Stimulated activated CD8-positive, alpha-beta memory T cell treated with anti-CD3 and anti-CD28 coated beads, Interleukin-4, amount 100 ng/mL, for 1 hour (primary cell): ENCODE measurements at regions not wholly inside any gene's neighbourhood (a gene's known extent, or its start where the extent isn't known, plus 50 kb on each side); places are given as distances from the start of the nearest gene placed in this dataset.
"Not testable (repeated sequence)": the region's sequence is repeated elsewhere in the genome, so short reads cannot be mapped to it uniquely, and the experiment has no call there.

Source experiments
- DNase-seq, 2 donors: peaks; one replicate each; pipeline ENCODE4 v3.0.0-alpha.2; 2020; ENCODE audit warnings: low read depth in 2 of 2, low spot score in 1 of 2

DNA sequence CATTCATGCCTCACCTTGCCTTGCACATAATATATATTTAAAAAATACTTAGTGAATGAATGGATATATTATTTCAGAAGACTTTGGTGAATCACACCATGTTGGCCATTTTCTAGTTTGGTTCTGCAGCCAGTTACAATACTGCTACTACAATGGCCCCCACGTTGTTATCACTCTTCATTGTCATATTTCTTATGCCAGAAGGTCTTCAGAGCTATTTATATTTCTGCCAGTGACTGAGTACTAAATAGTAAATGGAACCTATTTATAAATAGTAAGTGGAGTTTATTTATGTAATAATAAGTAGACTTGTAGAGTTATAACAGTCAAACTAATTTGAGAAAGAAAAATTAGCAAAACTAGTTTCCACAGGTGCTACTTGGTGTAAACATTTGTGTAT is 516.6 kb upstream of the SYT4 start:
- no peak for DNase-seq

DNA sequence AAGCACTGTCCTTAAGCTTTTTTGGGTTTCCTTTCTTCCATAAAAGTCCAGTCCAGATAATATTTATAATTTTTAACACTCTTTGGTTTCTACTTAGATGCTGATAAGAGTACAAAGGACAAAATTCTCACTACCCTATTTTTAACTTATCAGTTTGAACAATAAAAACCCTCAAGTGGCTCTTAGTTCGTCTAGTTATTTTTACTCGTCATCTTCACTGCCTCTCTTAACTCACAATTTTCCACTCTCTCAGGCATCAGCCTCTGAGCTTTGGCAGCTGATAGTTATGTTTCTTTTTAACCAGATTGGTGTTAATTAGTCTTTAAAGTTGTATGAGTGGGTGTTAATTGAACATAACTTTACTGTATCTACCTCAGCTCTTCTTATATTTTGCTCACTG is 517.1 kb upstream of the SYT4 start:
- no peak for DNase-seq

- no peak for DNase-seq
These were observed 520.1 kb upstream of the SYT4 start for GRCh38 chr18:43797347-43797746.

DNA sequence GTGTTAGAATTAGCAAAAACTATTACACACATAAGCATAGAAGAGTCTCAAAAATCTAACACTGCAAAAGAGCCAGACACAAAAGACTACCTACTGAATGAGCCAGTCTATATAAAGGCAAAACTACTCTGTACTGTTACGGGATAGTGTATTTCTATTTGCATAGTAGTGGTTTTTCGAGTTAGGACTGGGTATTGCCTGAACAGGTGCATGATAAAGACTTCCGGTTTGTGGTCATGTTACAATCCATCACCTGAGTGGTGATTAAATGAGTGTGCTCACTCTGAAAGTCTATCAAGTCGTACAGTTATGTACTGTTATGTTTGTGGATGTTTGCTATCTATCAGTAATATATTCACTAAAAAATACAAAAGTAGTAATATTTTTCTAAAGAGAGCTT is 523.3 kb upstream of the SYT4 start:
- no peak for DNase-seq

DNA sequence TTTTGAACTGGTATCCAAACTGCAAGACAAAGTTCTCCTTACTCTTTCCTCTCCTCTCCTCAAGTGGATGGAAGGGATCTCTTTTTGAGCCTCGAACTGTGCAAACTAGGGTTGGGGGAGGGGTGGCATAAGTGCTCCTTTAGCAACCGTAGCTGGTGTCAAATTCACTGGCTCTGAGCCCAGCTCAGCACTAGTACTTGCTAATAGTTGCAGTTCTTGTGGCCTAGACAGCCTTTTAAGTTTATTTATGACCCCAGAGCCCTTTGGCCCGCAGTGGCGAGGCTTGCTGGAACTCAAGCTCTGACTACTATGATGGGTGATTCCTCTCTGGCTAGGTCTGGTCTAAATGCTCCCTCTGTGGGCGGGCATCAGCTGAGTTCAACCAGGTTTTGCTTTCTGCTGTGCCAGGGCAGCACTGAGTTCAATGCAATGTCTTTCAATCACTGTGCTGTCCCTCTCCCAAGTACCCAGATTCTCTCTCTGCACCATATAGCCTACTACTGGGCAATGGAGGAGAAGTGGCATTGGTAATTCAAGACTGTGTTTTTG is 528.4 kb upstream of the SYT4 start:
- DNase-seq = no peak

DNA sequence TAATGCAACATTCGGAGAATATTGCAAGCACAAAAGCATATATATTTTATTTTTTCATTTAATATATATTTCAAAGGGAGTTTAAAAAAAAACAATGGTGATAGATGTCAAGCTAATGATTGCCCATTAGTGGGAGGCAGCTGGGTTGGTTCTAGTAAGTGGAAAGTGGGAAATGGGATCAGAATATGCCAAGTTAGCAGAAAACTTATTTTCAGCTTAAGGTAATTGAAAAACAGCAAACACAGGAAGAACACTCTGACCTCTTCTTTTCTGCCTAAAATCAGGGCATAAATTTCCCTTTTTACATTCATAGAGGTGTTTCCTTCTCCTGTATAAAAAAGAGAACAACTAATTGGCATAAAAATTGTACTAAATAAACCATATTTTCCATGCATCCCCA is 535.3 kb upstream of the SYT4 start:
- DNase-seq = no peak

- DNase-seq = no peak
These were observed 542.1 kb upstream of the SYT4 start for GRCh38 chr18:43819397-43819796.

- no peak for DNase-seq
These were observed 542.6 kb upstream of the SYT4 start for GRCh38 chr18:43819873-43820272.

DNA sequence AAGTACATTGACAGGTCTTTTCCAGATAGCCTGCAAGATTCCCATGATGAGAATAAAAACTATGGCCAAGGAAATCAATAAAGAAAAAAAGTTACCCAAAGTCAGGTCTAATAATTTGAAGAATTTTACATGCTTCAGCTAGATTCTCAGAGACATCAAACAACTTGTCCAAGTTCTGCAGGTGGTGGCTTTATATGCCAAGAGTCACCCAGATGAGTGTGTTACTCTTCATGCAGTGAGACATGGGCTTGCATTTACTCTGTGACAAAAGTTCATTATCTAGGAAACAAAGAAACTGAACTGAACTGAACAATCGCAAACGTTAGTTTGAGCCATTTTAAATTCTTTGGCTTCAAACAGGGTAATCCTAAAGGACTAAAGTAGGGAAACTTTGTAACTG is 548.5 kb upstream of the SYT4 start:
- no peak for DNase-seq

GRCh38 chr18:43826215-43826614 is 548.9 kb upstream of the SYT4 start:
- DNase-seq = no peak

- no peak for DNase-seq
These were observed 550.0 kb upstream of the SYT4 start for GRCh38 chr18:43827311-43827710.

DNA sequence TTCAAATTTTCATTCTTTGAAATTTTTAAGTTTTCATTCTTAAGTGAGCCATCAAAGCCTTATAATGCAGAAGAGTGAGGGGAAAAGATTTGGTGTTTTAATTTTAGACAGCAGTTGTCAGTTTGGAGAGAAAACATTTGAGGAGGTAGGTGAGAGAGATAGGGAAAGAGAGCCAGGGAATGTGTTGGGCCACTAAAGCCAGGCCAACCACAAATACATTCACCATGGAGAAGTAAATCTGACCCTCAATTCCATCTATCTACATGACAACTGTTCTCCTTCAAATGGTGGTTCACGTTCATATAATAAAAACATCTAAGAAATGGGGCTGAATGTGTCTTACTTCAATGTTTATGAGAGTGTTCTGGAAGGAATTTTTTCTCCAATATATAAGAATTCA is 553.0 kb upstream of the SYT4 start:
- DNase-seq = no peak

- no peak for DNase-seq
These were observed 553.7 kb upstream of the SYT4 start for GRCh38 chr18:43830947-43831346.

GRCh38 chr18:43846299-43846698 is 569.0 kb upstream of the SYT4 start:
- DNase-seq = no peak

- DNase-seq = no peak
These were observed 570.1 kb upstream of the SYT4 start for GRCh38 chr18:43847164-43848091.

- DNase-seq = not testable (repeated sequence)
These were observed 572.5 kb upstream of the SYT4 start for GRCh38 chr18:43849831-43850230.

- DNase-seq = no peak
These were observed 578.1 kb upstream of the SYT4 start for GRCh38 chr18:43855376-43855775.

- no peak for DNase-seq
These were observed 585.9 kb upstream of the SYT4 start for GRCh38 chr18:43863180-43863579.

DNA sequence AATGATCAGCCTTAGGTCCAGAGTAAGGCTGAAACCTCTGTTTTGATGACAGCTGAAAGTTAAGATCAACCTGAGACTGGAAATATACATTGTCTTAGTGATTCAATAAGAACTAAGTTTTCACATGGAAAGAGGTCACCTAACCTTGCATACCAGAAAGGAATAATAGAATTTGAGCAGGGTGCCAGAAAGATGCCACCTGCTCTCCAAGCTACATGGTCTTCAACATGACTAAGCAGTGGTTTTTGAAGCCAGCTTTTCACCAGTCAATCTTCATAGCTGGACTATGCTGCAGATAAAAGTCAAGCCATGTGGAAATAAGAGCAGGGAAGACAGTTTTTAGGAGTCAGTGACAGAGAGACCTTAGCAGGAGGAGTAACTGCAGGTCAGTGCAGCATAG is 589.4 kb upstream of the SYT4 start:
- DNase-seq = no peak

GRCh38 chr18:43868497-43868995 is 591.3 kb upstream of the SYT4 start:
- DNase-seq = no peak

- no peak for DNase-seq
These were observed 592.2 kb upstream of the SYT4 start for GRCh38 chr18:43869451-43870008.

DNA sequence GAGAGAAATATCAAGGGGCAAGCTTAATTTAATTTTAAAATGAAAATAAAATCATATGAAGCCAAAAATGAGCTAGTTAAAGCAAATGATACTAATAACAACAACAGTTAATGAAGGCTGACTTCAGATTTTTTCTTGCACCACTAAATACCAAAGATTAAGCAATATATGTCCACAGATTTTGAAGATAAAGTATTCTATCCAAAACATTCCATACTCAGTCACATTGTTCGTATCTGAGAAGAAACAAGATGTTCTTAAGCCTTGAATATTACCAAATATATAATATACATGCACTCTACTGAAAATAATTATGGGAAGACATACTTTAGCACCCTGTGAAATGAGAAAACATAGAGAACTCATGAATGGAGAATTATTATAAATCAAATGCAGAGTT is 593.3 kb upstream of the SYT4 start:
- no peak for DNase-seq
